Liver (tissue), 8 donors: ENCODE measurements at regions not wholly inside any gene's neighbourhood (a gene's known extent, or its start where the extent isn't known, plus 50 kb on each side); places are given as distances from the start of the nearest gene placed in this dataset.

Source experiments
- DNase-seq: peaks from one replicate; pipeline ENCODE4 v3.0.0-alpha.2; 2017; ENCODE audit warnings: low spot score
- H3K27ac ChIP-seq, 2 donors: one replicate each; pipeline ENCODE4 v1.7.0; 2013; ENCODE audit warnings: inconsistent platforms in 2 of 2, low read length in 2 of 2, control low read depth in 1 of 2, low read depth in 1 of 2, mild to moderate bottlenecking in 1 of 2
- H3K27me3 ChIP-seq, 4 donors: one replicate each; pipeline versions ENCODE4 v1.6.1 to v1.7.0; 2013; ENCODE audit warnings: low read length in 3 of 4, inconsistent platforms in 1 of 4, mild to moderate bottlenecking in 1 of 4, moderate library complexity in 1 of 4; ENCODE audit not compliant: control insufficient read depth in 4 of 4, insufficient read depth in 4 of 4
- H3K36me3 ChIP-seq, 4 donors: one replicate each; pipeline versions ENCODE4 v1.6.1 to v1.7.0; 2013; ENCODE audit warnings: low read length in 3 of 4, mild to moderate bottlenecking in 3 of 4, low read depth in 1 of 4, moderate library complexity in 1 of 4; ENCODE audit not compliant: control insufficient read depth in 4 of 4, insufficient read depth in 3 of 4
- H3K4me1 ChIP-seq, 4 donors: one replicate each; pipeline versions ENCODE4 v1.6.1 to v1.7.0; 2013; ENCODE audit warnings: low read length in 3 of 4, mild to moderate bottlenecking in 3 of 4, moderate library complexity in 1 of 4; ENCODE audit not compliant: control insufficient read depth in 4 of 4, insufficient read depth in 4 of 4
- H3K4me3 ChIP-seq, 3 donors: one replicate each; pipeline versions ENCODE4 v1.6.1 to v1.7.0; 2013; ENCODE audit warnings: low read length in 3 of 3, control low read depth in 1 of 3, low read depth in 1 of 3, mild to moderate bottlenecking in 1 of 3
- H3K9ac ChIP-seq, 2 donors: one replicate each; pipeline ENCODE4 v1.7.0; 2013; ENCODE audit warnings: low read length in 2 of 2, mild to moderate bottlenecking in 2 of 2, moderate library complexity in 2 of 2, control low read depth in 1 of 2, low read depth in 1 of 2
- H3K9me3 ChIP-seq, 4 donors: one replicate each; pipeline versions ENCODE4 v1.6.1 to v1.7.0; 2013; ENCODE audit warnings: low read length in 3 of 4; ENCODE audit not compliant: control insufficient read depth in 4 of 4
- EGR1 ChIP-seq, 2 donors: IDR thresholded peaks; 2 replicates each; pipeline ENCODE4 v1.6.1; 2016 to 2018; ENCODE audit warnings: antibody characterized with exemption in 2 of 2, low read depth in 2 of 2
- FOXA1 ChIP-seq: IDR thresholded peaks from 2 replicates; pipeline ENCODE4 v1.6.1; 2016; ENCODE audit warnings: antibody characterized with exemption
- GABPA ChIP-seq, 2 donors: IDR thresholded peaks in 1 of 2; conservative IDR thresholded peaks in 1 of 2; 2 replicates each; pipeline ENCODE4 v1.6.1; 2016; ENCODE audit warnings: antibody characterized with exemption in 2 of 2, mild to moderate bottlenecking in 1 of 2, moderate library complexity in 1 of 2
- HNF4A ChIP-seq, 2 donors: conservative IDR thresholded peaks; 2 replicates each; pipeline ENCODE4 v1.6.1; 2016; ENCODE audit warnings: antibody characterized with exemption in 2 of 2, mild to moderate bottlenecking in 2 of 2
- HNF4G ChIP-seq: IDR thresholded peaks from 2 replicates; pipeline ENCODE4 v1.6.1; 2016; ENCODE audit warnings: antibody characterized with exemption
- JUND ChIP-seq, 2 donors: IDR thresholded peaks; 2 replicates each; pipeline ENCODE4 v1.6.1; 2016; ENCODE audit warnings: antibody characterized with exemption in 2 of 2
- NR2F2 ChIP-seq: IDR thresholded peaks from 2 replicates; pipeline ENCODE4 v1.6.1; 2016; ENCODE audit warnings: antibody characterized with exemption
- RAD21 ChIP-seq, 2 donors: IDR thresholded peaks; 2 replicates each; pipeline ENCODE4 v1.6.1; 2016; ENCODE audit warnings: antibody characterized with exemption in 2 of 2, mild to moderate bottlenecking in 2 of 2
- RXRA ChIP-seq, 2 donors: IDR thresholded peaks; 2 replicates each; pipeline ENCODE4 v1.6.1; 2017 to 2018; ENCODE audit warnings: antibody characterized with exemption in 2 of 2, mild to moderate bottlenecking in 1 of 2
- SP1 ChIP-seq: IDR thresholded peaks from 2 replicates; pipeline ENCODE4 v1.6.1; 2018; ENCODE audit warnings: antibody characterized with exemption, mild to moderate bottlenecking
- TAF1 ChIP-seq: conservative IDR thresholded peaks from 2 replicates; pipeline ENCODE4 v1.6.1; 2016; ENCODE audit warnings: antibody characterized with exemption, mild to moderate bottlenecking
- YY1 ChIP-seq: IDR thresholded peaks from 2 replicates; pipeline ENCODE4 v1.6.1; 2016; ENCODE audit warnings: antibody characterized with exemption, mild to moderate bottlenecking
- WGBS: extraction: QIAGEN DNeasy Blood & Tissue Kit; methylation state at CpG from one replicate; pipeline ENCODE4 v1.1.7; 2013; 5-methylcytosine and 5-hydroxymethylcytosine counted together
- TF ChIP-seq, protein P1 (sequence below): IDR thresholded peaks from 2 replicates; pipeline ENCODE4 v1.6.1; 2016; ENCODE audit warnings: antibody characterized with exemption
- TF ChIP-seq, protein P2 (sequence below): IDR thresholded peaks from 2 replicates; pipeline ENCODE4 v1.6.1; 2016; ENCODE audit warnings: antibody characterized with exemption, mild to moderate bottlenecking
- TF ChIP-seq, protein P3 (sequence below): IDR thresholded peaks from 2 replicates; pipeline ENCODE4 v1.6.1; 2016; ENCODE audit warnings: antibody characterized with exemption
- TF ChIP-seq, protein P4 (sequence below): IDR thresholded peaks from 2 replicates; pipeline ENCODE4 v1.6.1; 2016; ENCODE audit warnings: antibody characterized with exemption
- TF ChIP-seq, protein P5 (sequence below): fragments of 150-350 bp; IDR thresholded peaks from 2 replicates; pipeline ENCODE4 v1.5.1; 2017; ENCODE audit warnings: improper control_type of control experiment, low read depth, low read length; ENCODE audit not compliant: missing input control
- donor health status: healthy.
- donor health status: healthy.
- donor health status: healthy.
- donor health status: healthy.
- donor health status: healthy.

DNA sequence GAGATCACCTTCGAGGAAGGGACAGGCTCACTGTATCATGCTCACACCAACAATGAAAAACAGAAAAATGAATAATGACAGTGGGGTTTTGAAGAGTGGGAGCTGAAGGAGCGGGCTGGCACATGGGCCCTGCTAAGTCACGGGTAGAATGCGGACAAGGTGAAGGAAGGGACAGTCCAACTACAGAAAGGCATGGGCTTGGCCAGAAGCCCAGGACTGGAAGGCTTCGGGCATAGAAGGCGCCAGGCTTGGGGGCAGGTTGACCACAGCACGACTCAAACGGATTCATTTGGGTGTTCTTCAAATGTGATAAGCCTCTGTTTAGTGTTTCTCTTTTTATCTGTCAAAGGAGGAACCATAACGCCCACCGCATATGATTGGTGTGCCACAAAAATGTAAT lies 509.5 kb downstream of the CCSER2 start:
- H3K36me3 ChIP-seq: no peaks in the 10 kb centered on the region
- no peaks in the 10 kb centered on the region for H3K9me3 ChIP-seq
- peaks cover 0 to 8% (median 5%) of the 10 kb centered on the region in 4 donors for H3K4me1 ChIP-seq
- TF ChIP-seq EGR1 (IDR thresholded peaks at IDR 0.05; ENCODE audit: low read depth in 2 of 2) (no peak), YY1 (no peak), TAF1 (no peak), FOXA1 (no peak), HNF4A (conservative IDR thresholded peaks at IDR 0.05) (no peak)
- TF ChIP-seq, protein P1, sequence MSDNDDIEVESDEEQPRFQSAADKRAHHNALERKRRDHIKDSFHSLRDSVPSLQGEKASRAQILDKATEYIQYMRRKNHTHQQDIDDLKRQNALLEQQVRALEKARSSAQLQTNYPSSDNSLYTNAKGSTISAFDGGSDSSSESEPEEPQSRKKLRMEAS: no peak
- 87% methylated on average over 10 of the region's 10 CpGs for WGBS
- no peak overlapping the region for H3K4me3 ChIP-seq
- no peak for DNase-seq
- no peaks in the 10 kb centered on the region for H3K27me3 ChIP-seq
- H3K9ac ChIP-seq: no peak overlapping the region
- H3K27ac ChIP-seq: no peak overlapping the region

DNA sequence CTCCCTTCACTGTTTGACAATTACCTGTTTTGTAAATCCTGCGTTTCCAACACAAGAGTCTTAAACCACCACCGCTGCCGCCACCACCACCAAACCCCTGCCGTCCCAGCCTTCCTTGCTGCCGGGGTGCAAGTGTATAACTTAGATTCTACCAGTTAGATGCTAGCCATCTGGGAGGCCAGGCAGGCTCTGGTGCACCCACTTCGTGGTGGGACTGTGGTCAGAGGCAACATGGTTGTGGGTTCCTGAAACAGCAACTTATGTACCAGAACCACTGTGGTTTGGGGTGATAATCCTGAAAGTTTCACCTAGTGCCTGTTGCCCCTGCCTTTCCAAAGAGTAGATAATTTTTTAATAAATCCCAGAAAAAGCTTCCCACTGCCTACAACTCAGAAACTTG lies 510.5 kb downstream of the CCSER2 start:
- no peak for TF ChIP-seq TAF1
- TF ChIP-seq, protein P2, sequence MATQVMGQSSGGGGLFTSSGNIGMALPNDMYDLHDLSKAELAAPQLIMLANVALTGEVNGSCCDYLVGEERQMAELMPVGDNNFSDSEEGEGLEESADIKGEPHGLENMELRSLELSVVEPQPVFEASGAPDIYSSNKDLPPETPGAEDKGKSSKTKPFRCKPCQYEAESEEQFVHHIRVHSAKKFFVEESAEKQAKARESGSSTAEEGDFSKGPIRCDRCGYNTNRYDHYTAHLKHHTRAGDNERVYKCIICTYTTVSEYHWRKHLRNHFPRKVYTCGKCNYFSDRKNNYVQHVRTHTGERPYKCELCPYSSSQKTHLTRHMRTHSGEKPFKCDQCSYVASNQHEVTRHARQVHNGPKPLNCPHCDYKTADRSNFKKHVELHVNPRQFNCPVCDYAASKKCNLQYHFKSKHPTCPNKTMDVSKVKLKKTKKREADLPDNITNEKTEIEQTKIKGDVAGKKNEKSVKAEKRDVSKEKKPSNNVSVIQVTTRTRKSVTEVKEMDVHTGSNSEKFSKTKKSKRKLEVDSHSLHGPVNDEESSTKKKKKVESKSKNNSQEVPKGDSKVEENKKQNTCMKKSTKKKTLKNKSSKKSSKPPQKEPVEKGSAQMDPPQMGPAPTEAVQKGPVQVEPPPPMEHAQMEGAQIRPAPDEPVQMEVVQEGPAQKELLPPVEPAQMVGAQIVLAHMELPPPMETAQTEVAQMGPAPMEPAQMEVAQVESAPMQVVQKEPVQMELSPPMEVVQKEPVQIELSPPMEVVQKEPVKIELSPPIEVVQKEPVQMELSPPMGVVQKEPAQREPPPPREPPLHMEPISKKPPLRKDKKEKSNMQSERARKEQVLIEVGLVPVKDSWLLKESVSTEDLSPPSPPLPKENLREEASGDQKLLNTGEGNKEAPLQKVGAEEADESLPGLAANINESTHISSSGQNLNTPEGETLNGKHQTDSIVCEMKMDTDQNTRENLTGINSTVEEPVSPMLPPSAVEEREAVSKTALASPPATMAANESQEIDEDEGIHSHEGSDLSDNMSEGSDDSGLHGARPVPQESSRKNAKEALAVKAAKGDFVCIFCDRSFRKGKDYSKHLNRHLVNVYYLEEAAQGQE: no peak
- TF ChIP-seq SP1: no peak
- TF ChIP-seq FOXA1: no peak
- TF ChIP-seq, protein P3, sequence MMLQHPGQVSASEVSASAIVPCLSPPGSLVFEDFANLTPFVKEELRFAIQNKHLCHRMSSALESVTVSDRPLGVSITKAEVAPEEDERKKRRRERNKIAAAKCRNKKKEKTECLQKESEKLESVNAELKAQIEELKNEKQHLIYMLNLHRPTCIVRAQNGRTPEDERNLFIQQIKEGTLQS: no peak
- no peak for TF ChIP-seq NR2F2
- TF ChIP-seq, protein P1: no peak
- no peak for TF ChIP-seq YY1
- no peak for TF ChIP-seq JUND (IDR thresholded peaks at IDR 0.05)
- TF ChIP-seq EGR1 (IDR thresholded peaks at IDR 0.05; ENCODE audit: low read depth in 2 of 2): no peak
- no peak for TF ChIP-seq GABPA (IDR thresholded peaks at IDR 0.05 in 1 of 2, conservative IDR thresholded peaks at IDR 0.05 in 1 of 2)
- TF ChIP-seq HNF4G: no peak
- TF ChIP-seq HNF4A (conservative IDR thresholded peaks at IDR 0.05): no peak
- TF ChIP-seq, protein P4, sequence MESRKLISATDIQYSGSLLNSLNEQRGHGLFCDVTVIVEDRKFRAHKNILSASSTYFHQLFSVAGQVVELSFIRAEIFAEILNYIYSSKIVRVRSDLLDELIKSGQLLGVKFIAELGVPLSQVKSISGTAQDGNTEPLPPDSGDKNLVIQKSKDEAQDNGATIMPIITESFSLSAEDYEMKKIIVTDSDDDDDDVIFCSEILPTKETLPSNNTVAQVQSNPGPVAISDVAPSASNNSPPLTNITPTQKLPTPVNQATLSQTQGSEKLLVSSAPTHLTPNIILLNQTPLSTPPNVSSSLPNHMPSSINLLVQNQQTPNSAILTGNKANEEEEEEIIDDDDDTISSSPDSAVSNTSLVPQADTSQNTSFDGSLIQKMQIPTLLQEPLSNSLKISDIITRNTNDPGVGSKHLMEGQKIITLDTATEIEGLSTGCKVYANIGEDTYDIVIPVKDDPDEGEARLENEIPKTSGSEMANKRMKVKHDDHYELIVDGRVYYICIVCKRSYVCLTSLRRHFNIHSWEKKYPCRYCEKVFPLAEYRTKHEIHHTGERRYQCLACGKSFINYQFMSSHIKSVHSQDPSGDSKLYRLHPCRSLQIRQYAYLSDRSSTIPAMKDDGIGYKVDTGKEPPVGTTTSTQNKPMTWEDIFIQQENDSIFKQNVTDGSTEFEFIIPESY: no peak
- TF ChIP-seq RAD21 (IDR thresholded peaks at IDR 0.05): no peak
- TF ChIP-seq, protein P5, sequence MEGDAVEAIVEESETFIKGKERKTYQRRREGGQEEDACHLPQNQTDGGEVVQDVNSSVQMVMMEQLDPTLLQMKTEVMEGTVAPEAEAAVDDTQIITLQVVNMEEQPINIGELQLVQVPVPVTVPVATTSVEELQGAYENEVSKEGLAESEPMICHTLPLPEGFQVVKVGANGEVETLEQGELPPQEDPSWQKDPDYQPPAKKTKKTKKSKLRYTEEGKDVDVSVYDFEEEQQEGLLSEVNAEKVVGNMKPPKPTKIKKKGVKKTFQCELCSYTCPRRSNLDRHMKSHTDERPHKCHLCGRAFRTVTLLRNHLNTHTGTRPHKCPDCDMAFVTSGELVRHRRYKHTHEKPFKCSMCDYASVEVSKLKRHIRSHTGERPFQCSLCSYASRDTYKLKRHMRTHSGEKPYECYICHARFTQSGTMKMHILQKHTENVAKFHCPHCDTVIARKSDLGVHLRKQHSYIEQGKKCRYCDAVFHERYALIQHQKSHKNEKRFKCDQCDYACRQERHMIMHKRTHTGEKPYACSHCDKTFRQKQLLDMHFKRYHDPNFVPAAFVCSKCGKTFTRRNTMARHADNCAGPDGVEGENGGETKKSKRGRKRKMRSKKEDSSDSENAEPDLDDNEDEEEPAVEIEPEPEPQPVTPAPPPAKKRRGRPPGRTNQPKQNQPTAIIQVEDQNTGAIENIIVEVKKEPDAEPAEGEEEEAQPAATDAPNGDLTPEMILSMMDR: no peak
- no peak for TF ChIP-seq RXRA (IDR thresholded peaks at IDR 0.05)
- Histone ChIP-seq H3K36me3 (no peaks in the 10 kb centered on the region), H3K9ac (no peak overlapping the region), H3K27me3 (no peaks in the 10 kb centered on the region), H3K9me3 (no peaks in the 10 kb centered on the region), H3K4me3 (no peak overlapping the region), H3K27ac (no peak overlapping the region), H3K4me1 (peaks cover 0 to 12% (median 8%) of the 10 kb centered on the region in 4 donors)
- no peak for DNase-seq
- WGBS: 86% methylated on average over 6 of the region's 6 CpGs
